ENCODE measurements at regions not wholly inside any gene's neighbourhood (a gene's known extent, or its start where the extent isn't known, plus 50 kb on each side); places are given as distances from the start of the nearest gene placed in this dataset.
"Not testable (repeated sequence)": the region's sequence is repeated elsewhere in the genome, so short reads cannot be mapped to it uniquely, and the experiment has no call there.

- not testable (repeated sequence) for DNase-seq
These were observed 63.9 kb downstream of the RWDD3 start for GRCh38 chr1:95297906-95298305.

DNA sequence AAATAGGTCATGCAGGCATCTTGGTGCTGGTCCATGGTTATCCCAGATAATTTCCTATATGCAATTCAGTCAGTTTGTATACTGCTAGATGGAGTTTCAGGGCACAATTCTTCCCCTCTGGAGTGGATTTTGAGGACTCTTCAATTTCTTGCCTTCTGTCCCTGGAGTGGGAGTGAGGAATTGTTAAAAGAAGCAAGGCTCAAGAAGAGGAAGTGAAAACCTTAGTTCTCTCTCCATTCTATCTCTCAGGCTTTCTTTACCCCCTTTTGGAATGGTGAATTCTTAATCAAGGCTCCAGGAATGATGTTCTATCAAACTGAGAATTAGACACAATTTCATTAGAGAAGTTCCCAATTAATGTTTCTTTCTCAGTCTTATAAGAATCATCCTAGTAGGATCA, 67.1 kb downstream of the RWDD3 start:
- DNase-seq, result no peak

- no peak for DNase-seq
These were observed 67.6 kb downstream of the RWDD3 start for GRCh38 chr1:95301614-95302013.

DNA sequence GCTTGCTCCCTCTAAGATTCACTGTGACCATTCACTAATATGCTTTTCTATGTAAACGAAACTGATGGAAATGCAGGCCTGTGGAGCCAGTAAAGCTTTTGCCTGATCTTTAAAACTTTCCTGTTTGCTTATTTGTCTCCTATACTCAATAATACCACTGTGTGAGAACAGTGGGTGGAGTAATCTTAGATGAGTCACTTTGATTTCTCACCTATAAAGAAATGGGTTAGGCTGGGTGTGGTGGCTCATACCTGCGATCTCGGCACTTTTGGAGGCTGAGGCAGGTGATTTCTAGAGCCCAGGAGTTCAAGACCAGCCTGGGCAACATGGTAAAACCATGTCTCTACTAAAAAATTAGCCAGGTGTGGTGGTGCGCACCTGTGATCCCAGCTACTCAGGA, 70.8 kb downstream of the RWDD3 start:
- DNase-seq, result no peak

- DNase-seq, result no peak
These were observed 74.4 kb downstream of the RWDD3 start for GRCh38 chr1:95308276-95309030.

GRCh38 chr1:95309031-95309471, 75.0 kb downstream of the RWDD3 start:
- DNase-seq, result peak in 1 of 4 experiments; percentile 1

- DNase-seq, result no peak
These were observed 77.0 kb downstream of the RWDD3 start for GRCh38 chr1:95311014-95311413.

DNA sequence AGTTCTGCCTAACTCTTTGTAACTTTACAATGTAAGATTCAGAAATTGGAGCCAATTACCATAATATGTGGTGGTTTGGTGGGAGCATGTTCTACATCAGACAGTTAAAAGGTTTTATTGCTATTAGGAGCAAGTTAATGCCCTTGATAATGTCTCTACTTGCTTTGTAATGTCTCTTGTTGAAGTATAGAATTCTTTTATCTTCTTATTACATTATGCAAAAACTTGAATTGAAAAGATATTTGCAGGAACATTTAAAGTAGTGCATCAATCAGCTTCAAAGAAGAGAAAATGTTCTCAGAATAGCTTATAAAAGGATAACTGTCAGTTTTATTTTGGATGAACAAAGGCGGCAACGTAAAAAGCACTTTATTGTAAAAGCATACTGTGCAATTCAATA, 77.8 kb downstream of the RWDD3 start:
- no peak for DNase-seq

- no peak for DNase-seq
These were observed 78.2 kb downstream of the RWDD3 start for GRCh38 chr1:95312181-95312580.

GRCh38 chr1:95313527-95313926, 79.5 kb downstream of the RWDD3 start:
- no peak for DNase-seq

DNA sequence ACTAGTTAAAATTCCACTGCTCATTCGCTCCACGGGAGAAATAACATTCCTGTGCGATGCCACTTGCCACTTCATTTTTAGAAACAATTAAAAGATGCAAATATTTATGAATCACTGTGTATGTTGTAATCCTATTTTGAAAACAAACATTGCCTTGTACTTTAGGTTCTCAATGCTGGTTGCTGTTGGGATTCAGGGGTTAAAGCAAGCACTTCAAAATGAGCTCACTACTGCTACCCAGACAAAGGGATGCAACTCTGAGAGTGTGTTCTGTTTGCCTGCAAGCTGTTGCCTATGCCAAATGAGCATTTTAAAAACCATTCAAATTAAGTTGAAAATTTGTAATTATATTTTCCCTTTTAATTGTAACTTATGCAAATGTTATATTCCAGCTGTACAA, 87.5 kb downstream of the RWDD3 start:
- DNase-seq, result no peak

GRCh38 chr1:95323123-95323522, 89.1 kb downstream of the RWDD3 start:
- no peak for DNase-seq

DNA sequence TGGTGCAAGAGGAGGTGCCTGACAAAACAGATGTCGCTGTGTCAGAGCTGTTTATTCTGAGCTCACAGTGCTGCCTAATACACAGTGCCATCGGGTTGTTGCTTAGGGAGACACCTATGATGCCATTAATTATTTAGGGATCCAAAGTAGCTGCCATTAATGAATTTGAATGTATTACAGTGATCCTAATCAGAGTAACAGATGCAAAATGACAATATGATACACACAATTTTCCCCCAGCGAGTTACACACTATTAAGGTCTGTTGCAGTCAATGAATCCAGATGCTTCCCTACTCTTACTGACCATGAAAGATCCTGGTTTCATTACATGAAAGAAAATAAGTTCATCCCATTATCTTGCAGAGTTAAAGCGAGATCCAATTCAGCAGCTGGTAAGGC, 91.3 kb downstream of the RWDD3 start:
- DNase-seq, result no peak

GRCh38 chr1:95326023-95326422, 92.0 kb downstream of the RWDD3 start:
- no peak for DNase-seq

GRCh38 chr1:95332754-95333153, 98.7 kb downstream of the RWDD3 start:
- no peak for DNase-seq

DNA sequence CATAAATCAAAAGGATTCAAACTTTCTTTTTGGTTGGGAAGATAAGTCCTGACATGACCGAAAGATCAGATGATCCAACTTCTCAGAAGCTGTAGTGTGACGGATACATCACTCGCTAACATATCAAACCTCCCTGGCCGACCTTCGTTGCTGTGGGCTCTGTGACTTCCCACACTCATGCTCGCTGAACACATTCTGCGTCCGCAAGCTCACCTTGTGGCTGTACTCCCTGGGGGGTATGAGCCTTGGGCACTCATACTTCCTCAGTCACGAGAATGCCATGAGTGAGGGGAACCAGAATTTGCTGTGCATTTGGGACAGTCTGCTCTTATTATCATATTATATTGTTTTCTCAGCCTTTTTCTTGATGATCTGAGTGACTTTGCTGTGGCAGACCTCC, 105.4 kb downstream of the RWDD3 start:
- DNase-seq, result no peak

GRCh38 chr1:95340061-95340460, 106.1 kb downstream of the RWDD3 start:
- no peak for DNase-seq

DNA sequence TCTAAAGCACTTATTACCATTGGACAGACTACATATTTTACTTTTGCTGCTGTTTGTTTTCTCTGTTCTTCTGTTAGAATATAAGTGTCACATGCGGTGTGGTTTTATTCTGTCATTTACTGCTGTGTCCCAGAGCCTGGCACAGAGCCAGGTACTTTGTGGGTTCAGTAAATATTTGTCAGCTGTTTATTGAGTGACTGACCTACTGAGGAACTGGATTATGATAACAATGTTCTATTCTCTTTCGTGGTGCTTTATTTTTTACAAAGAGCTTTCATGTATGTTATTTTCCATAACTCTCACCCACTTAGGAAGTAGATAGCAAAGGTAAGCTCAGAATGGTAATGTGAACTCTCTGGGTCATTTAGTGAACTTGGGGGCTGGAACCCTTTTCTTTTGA, 118.8 kb downstream of the RWDD3 start:
- DNase-seq, result no peak

GRCh38 chr1:95353194-95353593, 119.2 kb downstream of the RWDD3 start:
- no peak for DNase-seq

DNA sequence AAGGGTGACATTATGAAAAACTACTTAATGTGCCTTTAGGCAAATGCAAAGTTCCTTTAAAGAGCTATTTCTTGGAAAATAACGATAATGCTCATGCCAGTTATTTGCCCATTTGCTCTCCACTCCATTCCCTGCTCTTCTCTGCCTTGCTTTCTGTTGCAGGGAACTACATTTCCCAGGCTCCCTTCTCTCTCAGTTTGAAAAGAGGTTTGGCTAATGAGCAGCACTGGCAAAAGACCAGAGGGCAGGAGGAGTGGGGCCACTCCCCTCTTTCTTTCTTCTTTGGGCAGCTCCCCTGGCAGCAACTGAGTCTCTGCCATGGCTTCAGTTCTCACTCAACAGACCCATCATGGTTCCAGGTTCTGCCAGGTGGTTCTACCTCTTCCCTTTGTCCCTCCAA, 130.5 kb downstream of the RWDD3 start:
- no peak for DNase-seq

DNA sequence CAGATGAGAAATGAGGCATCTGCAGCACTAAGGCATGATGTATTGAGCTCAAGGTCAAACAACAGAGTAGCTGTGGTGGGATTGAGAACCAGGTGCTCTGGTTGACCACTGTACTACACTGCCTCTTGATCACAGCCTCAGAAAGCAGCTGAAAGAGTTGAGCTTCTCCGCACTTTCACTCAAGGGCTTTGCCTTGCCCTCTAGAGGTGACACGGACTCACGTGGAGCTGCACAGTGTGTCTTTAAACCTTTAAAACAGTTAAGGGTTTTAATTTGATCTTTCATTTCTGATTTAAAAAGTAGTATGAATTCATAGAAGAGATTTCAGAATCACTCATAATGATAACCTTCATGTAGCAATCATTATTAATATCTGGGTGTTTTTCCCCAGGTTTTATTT, 132.5 kb downstream of the RWDD3 start:
- DNase-seq, result no peak

DNA sequence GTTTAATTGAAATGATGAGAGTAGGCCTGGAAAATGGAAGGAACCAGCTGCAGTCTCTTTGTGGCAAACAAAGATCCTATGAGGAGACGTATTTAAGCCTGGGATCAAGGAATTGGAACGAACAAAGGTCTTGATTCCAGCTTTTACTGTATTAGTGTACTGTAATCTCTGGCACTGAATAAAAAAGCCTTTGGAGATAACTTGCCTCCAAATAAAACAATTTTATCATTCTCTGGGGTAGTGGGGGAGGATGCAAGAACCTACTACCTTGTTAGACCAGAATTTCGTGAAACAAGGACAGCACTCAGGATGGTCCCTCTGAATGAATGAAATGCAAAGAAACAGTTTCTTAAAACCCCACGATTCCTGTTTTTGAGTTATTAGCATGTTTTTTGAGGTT, 134.2 kb downstream of the RWDD3 start:
- DNase-seq, result no peak

- no peak for DNase-seq
These were observed 136.1 kb downstream of the RWDD3 start for GRCh38 chr1:95369985-95370690.
